GM12878 (cell line): ENCODE measurements at regions not wholly inside any gene's neighbourhood (a gene's known extent, or its start where the extent isn't known, plus 50 kb on each side); places are given as distances from the start of the nearest gene placed in this dataset.

Experiments used
- ATAC-seq: fragments of 200-7000 bp; cut with Tn5 transposase; 3 replicates; pipeline ENCODE4 v1.9.1; 2020; ENCODE audit warnings: mild to moderate bottlenecking, moderate library complexity
- BruUV-seq: library from RNA; stranded (reverse); fragments of 400-500 nt; replicated peaks from 2 replicates; lab custom pipeline; 2021; lab: Mats Ljungman, UMichigan
- CTCF ChIA-PET: fragments of 300-600 bp; sonication (Branson Sonifier 250); formaldehyde crosslinking; extraction: SDS; loops from one replicate; lab custom pipeline; 2021; ENCODE audit warnings: inconsistent platforms; lab: Yijun Ruan, JAX
- POLR2A ChIA-PET: fragments of 350-600 bp; formaldehyde crosslinking; extraction: SDS; loops from one replicate; lab custom pipeline; 2021; ENCODE audit warnings: inconsistent platforms; lab: Charles Lee
- RAD21 ChIA-PET: fragments of 300-600 bp; sonication (Branson Sonifier 250); formaldehyde crosslinking; loops from one replicate; lab custom pipeline; 2023; ENCODE audit warnings: antibody characterized with exemption; ENCODE audit not compliant: unreplicated experiment; lab: Charles Lee
- SMC1A ChIA-PET: fragments of 300-600 bp; sonication (Branson Sonifier 250); formaldehyde crosslinking; loops from one replicate; lab custom pipeline; 2023; ENCODE audit not compliant: unreplicated experiment, uncharacterized antibody; lab: Charles Lee
- DNase-seq: peaks from one replicate; pipeline ENCODE4 v3.0.0-alpha.2; 2011; ENCODE audit warnings: low read depth, low spot score
- FAIRE-seq: peaks from 3 replicates; lab custom pipeline; 2011; peaks lifted over from hg19 to GRCh38; lab: Jason Lieb, UNC
- H2AFZ ChIP-seq: 2 replicates; pipeline ENCODE4 v1.6.0; 2011; ENCODE audit warnings: low read depth, low read length, control low read depth; ENCODE audit not compliant: control insufficient read depth
- H3K27ac ChIP-seq: 2 replicates; pipeline ENCODE4 v1.5.1; 2011; ENCODE audit warnings: control low read depth; ENCODE audit not compliant: control insufficient read depth, insufficient read depth
- H3K27me3 ChIP-seq, 2 experiments: replicated peaks in 1 of 2; 2 replicates each; pipeline versions ENCODE4 v1.6.0 to v1.6.1; 2011; ENCODE audit warnings: low read length in 1 of 2; ENCODE audit not compliant: control insufficient read depth in 2 of 2, insufficient read depth in 2 of 2
- H3K36me3 ChIP-seq, 2 experiments: 2 replicates each; pipeline ENCODE4 v1.5.1; 2011; ENCODE audit warnings: low read length in 1 of 2; ENCODE audit not compliant: control insufficient read depth in 2 of 2, insufficient read depth in 2 of 2
- H3K4me1 ChIP-seq: 2 replicates; pipeline ENCODE4 v1.6.1; 2011; ENCODE audit warnings: mild to moderate bottlenecking, low read length, moderate library complexity, mixed read lengths; ENCODE audit not compliant: control insufficient read depth, insufficient read depth
- H3K4me2 ChIP-seq: 2 replicates; pipeline ENCODE4 v1.6.0; 2011; ENCODE audit warnings: control low read depth; ENCODE audit not compliant: control insufficient read depth, insufficient read depth
- H3K4me3 ChIP-seq: fragments of 200-600 bp; sonication (generic); 2 replicates; pipeline ENCODE4 v1.5.1; 2016
- H3K79me2 ChIP-seq: 2 replicates; pipeline ENCODE4 v1.6.0; 2011; ENCODE audit warnings: low read length; ENCODE audit not compliant: control insufficient read depth, insufficient read depth
- H3K9ac ChIP-seq: 2 replicates; pipeline ENCODE4 v1.8.0; 2011; ENCODE audit warnings: low read length, control low read depth, mixed read lengths; ENCODE audit not compliant: control insufficient read depth, insufficient read depth
- H3K9me3 ChIP-seq: replicated peaks from 3 replicates; pipeline ENCODE4 v1.5.1; 2011; ENCODE audit warnings: mild to moderate bottlenecking, low read length; ENCODE audit not compliant: control insufficient read depth, insufficient read depth
- H4K20me1 ChIP-seq: 2 replicates; pipeline ENCODE4 v1.6.0; 2011; ENCODE audit not compliant: control insufficient read depth, insufficient read depth
- ATF7 ChIP-seq: fragments of 450-650 bp; IDR thresholded peaks from 2 replicates; pipeline ENCODE4 v1.6.1; 2016; ENCODE audit warnings: low read depth, mild to moderate bottlenecking
- CHD1 ChIP-seq: IDR thresholded peaks from 2 replicates; pipeline ENCODE4 v1.6.1; 2012; ENCODE audit warnings: low read depth, low read length, improper control_type of control experiment
- CHD4 ChIP-seq: fragments of 200-600 bp; sonication (generic); IDR thresholded peaks from 2 replicates; pipeline ENCODE4 v1.6.1; 2016; ENCODE audit warnings: mild to moderate bottlenecking
- DPF2 ChIP-seq: fragments of 450-650 bp; IDR thresholded peaks from 2 replicates; pipeline ENCODE4 v1.6.1; 2017; ENCODE audit warnings: mild to moderate bottlenecking
- JUND ChIP-seq: IDR thresholded peaks from 2 replicates; pipeline ENCODE4 v1.6.1; 2012; ENCODE audit warnings: low read depth, mild to moderate bottlenecking, low read length, improper control_type of control experiment, moderate library complexity
- MTA3 ChIP-seq: IDR thresholded peaks from 2 replicates; pipeline ENCODE4 v1.6.1; 2012; ENCODE audit warnings: low read length, inconsistent platforms, borderline replicate concordance
- NR2F1 ChIP-seq: fragments of 450-650 bp; conservative IDR thresholded peaks from 2 replicates; pipeline ENCODE4 v1.6.1; 2017; ENCODE audit warnings: mild to moderate bottlenecking
- RB1 ChIP-seq: fragments of 450-650 bp; formaldehyde crosslinking; IDR thresholded peaks from 2 replicates; pipeline ENCODE4 v1.6.1; 2017; ENCODE audit warnings: mild to moderate bottlenecking, borderline replicate concordance
- RUNX3 ChIP-seq: IDR thresholded peaks from 2 replicates; pipeline ENCODE4 v1.6.1; 2012; ENCODE audit warnings: low read length, inconsistent platforms
- SIN3A ChIP-seq: IDR thresholded peaks from 2 replicates; pipeline ENCODE4 v1.6.1; 2012; ENCODE audit warnings: low read depth, low read length, improper control_type of control experiment
- SPI1 ChIP-seq: IDR thresholded peaks from 2 replicates; pipeline ENCODE4 v1.6.1; 2011; ENCODE audit warnings: low read depth, mild to moderate bottlenecking, low read length, moderate library complexity, borderline replicate concordance; ENCODE audit not compliant: insufficient read depth
- SREBF2 ChIP-seq: IDR thresholded peaks from 2 replicates; pipeline ENCODE4 v1.6.1; 2012; ENCODE audit warnings: mild to moderate bottlenecking, low read length
- YBX1 ChIP-seq: fragments of 450-650 bp; IDR thresholded peaks from 2 replicates; pipeline ENCODE4 v1.6.1; 2016; ENCODE audit warnings: antibody characterized with exemption
- YY1 ChIP-seq: IDR thresholded peaks from 2 replicates; pipeline ENCODE4 v1.6.1; 2011; ENCODE audit warnings: low read depth, mild to moderate bottlenecking, low read length
- ZNF384 ChIP-seq: IDR thresholded peaks from 2 replicates; pipeline ENCODE4 v1.6.1; 2012; ENCODE audit warnings: low read depth, mild to moderate bottlenecking, low read length, improper control_type of control experiment, borderline replicate concordance
- ZSCAN29 ChIP-seq: fragments of 450-650 bp; IDR thresholded peaks from 2 replicates; pipeline ENCODE4 v1.6.1; 2017; ENCODE audit warnings: mild to moderate bottlenecking, moderate library complexity
- ZZZ3 ChIP-seq: IDR thresholded peaks from 2 replicates; pipeline ENCODE4 v1.6.1; 2011; ENCODE audit warnings: low read depth; ENCODE audit not compliant: control insufficient read depth, insufficient read length
- WGBS: methylation state at CpG from one replicate; pipeline ENCODE4 v1.1.6; 2016; ENCODE audit warnings: low lambda C conversion rate; ENCODE audit not compliant: insufficient replicate concordance, insufficient coverage; ENCODE audit errors: missing lambda C conversion rate; 5-methylcytosine and 5-hydroxymethylcytosine counted together
- in situ Hi-C: fragments of 300-500 bp; cut with MboI; formaldehyde crosslinking; loops from 9 replicates; pipeline ENCODE4 v1.14.3; 2018; ENCODE audit warnings: mixed read lengths
- intact Hi-C: fragments of 100-400 bp; cut with micrococcal nuclease; formaldehyde crosslinking; loops from one replicate; pipeline ENCODE4 v1.14.2; 2022; ENCODE audit not compliant: unreplicated experiment
- TF ChIP-seq, protein P1 (sequence below): fragments of 450-650 bp; formaldehyde crosslinking; IDR thresholded peaks from 2 replicates; pipeline ENCODE4 v1.5.0; 2022; ENCODE audit warnings: mild to moderate bottlenecking, missing genetic modification characterization
- TF ChIP-seq, protein P2 (sequence below): fragments of 450-650 bp; IDR thresholded peaks from 2 replicates; pipeline ENCODE4 v1.6.1; 2016; ENCODE audit warnings: mild to moderate bottlenecking
- TF ChIP-seq, protein P3 (sequence below): IDR thresholded peaks from 2 replicates; pipeline ENCODE4 v1.6.1; 2011; ENCODE audit warnings: low read depth, mild to moderate bottlenecking, low read length, moderate library complexity, borderline replicate concordance; ENCODE audit errors: extremely low read depth

DNA sequence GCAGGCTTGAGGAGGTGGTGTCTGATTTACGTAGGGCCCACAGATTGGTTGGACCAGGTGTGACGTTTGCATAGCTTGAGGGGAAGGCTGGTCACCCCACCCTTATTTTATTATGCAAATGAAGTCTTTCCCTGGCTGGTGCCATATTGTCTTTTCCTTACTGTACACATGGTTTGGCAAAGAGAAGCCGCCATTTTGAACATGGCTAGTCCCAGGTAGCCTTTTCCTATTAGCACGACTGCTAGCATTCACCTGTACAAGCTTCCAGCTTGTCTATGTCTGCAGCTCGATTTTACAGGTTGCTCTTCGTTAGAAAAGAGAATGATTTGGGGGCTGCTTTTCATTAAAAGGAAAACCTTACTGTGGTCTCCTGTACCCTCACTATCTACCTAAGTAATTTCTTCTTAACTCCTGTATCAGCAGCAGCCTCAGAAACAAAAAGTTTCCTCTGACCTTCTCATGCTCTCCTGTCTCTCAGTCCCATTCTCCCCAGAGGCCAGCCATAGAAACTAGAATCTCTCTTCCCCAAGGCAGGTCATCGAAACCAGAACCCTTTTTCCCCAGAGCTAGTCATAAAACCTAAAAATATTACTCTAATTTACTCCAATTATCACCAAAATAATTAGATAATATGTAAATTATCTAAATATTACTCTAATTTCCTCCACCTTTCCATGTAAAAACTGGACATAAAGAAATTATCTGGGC, 151.8 kb downstream of the B3GNT2 start:
- DNase-seq = peak; percentile 71
- WGBS = 46% methylated on average over 7 of the region's 7 CpGs
- peaks cover 4% of the 10 kb centered on the region; the same call in 2 of the 3 replicates for H3K9me3 ChIP-seq
- TF ChIP-seq SREBF2 (no peak), MTA3 (no peak), SIN3A (no peak), NR2F1 (0 out of 2 replicates have a peak, but pooled peaks have one; percentile 14), ZNF384 (no peak), ATF7 (0 out of 2 replicates have a peak, but pooled peaks have one; percentile 29), SPI1 (no peak), JUND (no peak), RUNX3 (peak; percentile 54; the same call in 1 of the 2 replicates), RB1 (no peak), DPF2 (no peak), YBX1 (no peak), YY1 (0 out of 2 replicates have a peak, but pooled peaks have one; percentile 58), CHD1 (no peak), ZSCAN29 (no peak), ZZZ3 (no peak), CHD4 (no peak)
- TF ChIP-seq, protein P1, sequence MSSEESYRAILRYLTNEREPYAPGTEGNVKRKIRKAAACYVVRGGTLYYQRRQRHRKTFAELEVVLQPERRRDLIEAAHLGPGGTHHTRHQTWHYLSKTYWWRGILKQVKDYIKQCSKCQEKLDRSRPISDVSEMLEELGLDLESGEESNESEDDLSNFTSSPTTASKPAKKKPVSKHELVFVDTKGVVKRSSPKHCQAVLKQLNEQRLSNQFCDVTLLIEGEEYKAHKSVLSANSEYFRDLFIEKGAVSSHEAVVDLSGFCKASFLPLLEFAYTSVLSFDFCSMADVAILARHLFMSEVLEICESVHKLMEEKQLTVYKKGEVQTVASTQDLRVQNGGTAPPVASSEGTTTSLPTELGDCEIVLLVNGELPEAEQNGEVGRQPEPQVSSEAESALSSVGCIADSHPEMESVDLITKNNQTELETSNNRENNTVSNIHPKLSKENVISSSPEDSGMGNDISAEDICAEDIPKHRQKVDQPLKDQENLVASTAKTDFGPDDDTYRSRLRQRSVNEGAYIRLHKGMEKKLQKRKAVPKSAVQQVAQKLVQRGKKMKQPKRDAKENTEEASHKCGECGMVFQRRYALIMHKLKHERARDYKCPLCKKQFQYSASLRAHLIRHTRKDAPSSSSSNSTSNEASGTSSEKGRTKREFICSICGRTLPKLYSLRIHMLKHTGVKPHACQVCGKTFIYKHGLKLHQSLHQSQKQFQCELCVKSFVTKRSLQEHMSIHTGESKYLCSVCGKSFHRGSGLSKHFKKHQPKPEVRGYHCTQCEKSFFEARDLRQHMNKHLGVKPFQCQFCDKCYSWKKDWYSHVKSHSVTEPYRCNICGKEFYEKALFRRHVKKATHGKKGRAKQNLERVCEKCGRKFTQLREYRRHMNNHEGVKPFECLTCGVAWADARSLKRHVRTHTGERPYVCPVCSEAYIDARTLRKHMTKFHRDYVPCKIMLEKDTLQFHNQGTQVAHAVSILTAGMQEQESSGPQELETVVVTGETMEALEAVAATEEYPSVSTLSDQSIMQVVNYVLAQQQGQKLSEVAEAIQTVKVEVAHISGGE = no peak
- TF ChIP-seq, protein P2, sequence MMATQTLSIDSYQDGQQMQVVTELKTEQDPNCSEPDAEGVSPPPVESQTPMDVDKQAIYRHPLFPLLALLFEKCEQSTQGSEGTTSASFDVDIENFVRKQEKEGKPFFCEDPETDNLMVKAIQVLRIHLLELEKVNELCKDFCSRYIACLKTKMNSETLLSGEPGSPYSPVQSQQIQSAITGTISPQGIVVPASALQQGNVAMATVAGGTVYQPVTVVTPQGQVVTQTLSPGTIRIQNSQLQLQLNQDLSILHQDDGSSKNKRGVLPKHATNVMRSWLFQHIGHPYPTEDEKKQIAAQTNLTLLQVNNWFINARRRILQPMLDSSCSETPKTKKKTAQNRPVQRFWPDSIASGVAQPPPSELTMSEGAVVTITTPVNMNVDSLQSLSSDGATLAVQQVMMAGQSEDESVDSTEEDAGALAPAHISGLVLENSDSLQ = 0 out of 2 replicates have a peak, but pooled peaks have one; percentile 22
- TF ChIP-seq, protein P3, sequence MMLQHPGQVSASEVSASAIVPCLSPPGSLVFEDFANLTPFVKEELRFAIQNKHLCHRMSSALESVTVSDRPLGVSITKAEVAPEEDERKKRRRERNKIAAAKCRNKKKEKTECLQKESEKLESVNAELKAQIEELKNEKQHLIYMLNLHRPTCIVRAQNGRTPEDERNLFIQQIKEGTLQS = no peak

More for the DNA sequence above, 151.8 kb downstream of the B3GNT2 start:
- peak overlapping the region; percentile 10 for H3K4me2 ChIP-seq
- no peaks in the 10 kb centered on the region for H3K36me3 ChIP-seq
- no peak overlapping the region for H3K4me3 ChIP-seq
- RAD21 ChIA-PET = interaction anchor here (0.6 to 3.3 kb wide), 9 partner anchors 8 to 60 kb away, joined by 3 to 25 read pairs (median 3); no protein-coding TSS in a partner anchor
- H3K9ac ChIP-seq = no peak overlapping the region; the same call in 1 of the 2 replicates
- SMC1A ChIA-PET = interaction anchor here (0.7 to 2.9 kb wide), 16 partner anchors 14 to 214 kb away, joined by 3 to 22 read pairs (median 4); no protein-coding TSS in a partner anchor
- no TSS peak for BruUV-seq
- CTCF ChIA-PET = interaction anchor here (1.0 to 1.7 kb wide), 3 partner anchors 13 to 435 kb away, joined by 3 to 4 read pairs (median 3); no protein-coding TSS in a partner anchor
- in situ Hi-C loops = loop anchor here (5.0 kb wide), 1 partner anchor 60 kb away; no protein-coding TSS in a partner anchor
- H3K4me1 ChIP-seq = peaks cover 47% of the 10 kb centered on the region
- intact Hi-C loops = loop anchor here (1.0 to 10.0 kb wide), 4 partner anchors 42 to 353 kb away; no protein-coding TSS in a partner anchor
- no peaks in the 10 kb centered on the region for H3K27me3 ChIP-seq
- H3K79me2 ChIP-seq = no peaks in the 10 kb centered on the region
- H2AFZ ChIP-seq = no peak overlapping the region
- ATAC-seq = peak; percentile 53
- H3K27ac ChIP-seq = peak overlapping the region; percentile 84
- H4K20me1 ChIP-seq = no peaks in the 10 kb centered on the region
- no peak for FAIRE-seq
- POLR2A ChIA-PET = no interaction called here
